ENCODE measurements at regions not wholly inside any gene's neighbourhood (a gene's known extent, or its start where the extent isn't known, plus 50 kb on each side); places are given as distances from the start of the nearest gene placed in this dataset.
"Not testable (repeated sequence)": the region's sequence is repeated elsewhere in the genome, so short reads cannot be mapped to it uniquely, and the experiment has no call there.

DNA sequence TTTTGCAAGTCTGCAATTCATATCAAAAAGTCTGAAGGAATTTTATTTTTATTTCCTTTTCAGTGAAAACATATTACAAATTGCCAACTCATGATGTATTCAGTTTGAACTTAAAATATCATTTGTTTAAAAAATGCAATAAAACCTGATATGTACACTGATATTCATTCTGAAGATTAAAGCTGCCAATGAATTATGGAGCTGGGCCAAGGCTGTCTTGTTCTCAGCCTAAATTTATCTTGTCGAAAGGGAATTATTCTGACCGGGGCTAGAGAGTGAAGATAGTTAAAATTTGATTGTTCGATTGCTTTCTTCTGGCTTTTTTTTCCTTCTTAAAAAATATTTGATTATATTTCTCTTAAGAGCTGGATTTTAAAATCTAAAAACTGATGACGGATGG, 54.0 kb upstream of the RBFOX1 start:
- no peak overlapping the region for H3K4me3 ChIP-seq (ENCODE audit: low read length)
- no peaks in the 10 kb centered on the region for H3K36me3 ChIP-seq (ENCODE audit: insufficient read depth, low read length)
- no peaks in the 10 kb centered on the region for H3K4me1 ChIP-seq (ENCODE audit: insufficient read depth, low read length)
- H2AFZ ChIP-seq (ENCODE audit: low read depth, low read length) = no peak overlapping the region
- H3K27me3 ChIP-seq (ENCODE audit: insufficient read depth, low read length) = no peaks in the 10 kb centered on the region
- no peaks in the 10 kb centered on the region for H3K9me3 ChIP-seq (ENCODE audit: low read length)

DNA sequence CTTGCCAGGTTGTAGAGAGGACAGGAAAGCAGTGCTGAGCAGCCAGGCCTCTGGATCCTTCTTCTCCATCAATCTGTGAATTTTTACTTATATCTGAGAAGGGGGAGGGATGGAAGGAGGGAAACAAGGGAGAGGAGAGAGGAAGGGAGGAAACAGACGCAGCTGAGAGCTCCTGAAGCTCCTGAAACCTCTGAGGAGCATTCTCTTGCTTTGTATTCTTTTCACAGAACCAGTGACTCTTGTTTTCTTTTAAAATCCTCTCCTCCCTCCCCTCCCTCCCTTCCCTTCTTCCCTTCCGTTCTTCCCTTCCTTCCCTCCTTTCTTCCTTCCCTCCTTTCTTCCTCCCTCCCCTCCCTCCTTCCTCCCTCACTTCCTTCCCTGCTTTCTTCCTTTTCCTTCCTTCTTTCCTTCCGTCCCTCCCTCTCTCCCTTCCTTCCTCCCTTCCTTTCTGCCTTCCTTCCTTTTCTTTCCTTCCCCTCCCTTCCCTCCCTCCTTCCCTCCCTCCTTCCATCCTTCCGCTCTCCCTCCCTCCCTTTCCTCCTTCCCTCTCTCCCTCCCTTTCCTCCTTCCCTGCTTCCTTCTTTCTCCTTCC, 60.0 kb upstream of the RBFOX1 start:
- no peak overlapping the region for H3K4me3 ChIP-seq (ENCODE audit: low read length)
- H3K27me3 ChIP-seq (ENCODE audit: insufficient read depth, low read length) = no peaks in the 10 kb centered on the region
- H3K4me1 ChIP-seq (ENCODE audit: insufficient read depth, low read length) = no peaks in the 10 kb centered on the region
- H2AFZ ChIP-seq (ENCODE audit: low read depth, low read length) = no peak overlapping the region
- no peaks in the 10 kb centered on the region for H3K36me3 ChIP-seq (ENCODE audit: insufficient read depth, low read length)
- no peaks in the 10 kb centered on the region for H3K9me3 ChIP-seq (ENCODE audit: low read length)

- Histone ChIP-seq H3K4me3 (ENCODE audit: low read length) (no peak overlapping the region), H3K36me3 (ENCODE audit: insufficient read depth, low read length) (no peaks in the 10 kb centered on the region), H2AFZ (ENCODE audit: low read depth, low read length) (no peak overlapping the region), H3K9me3 (ENCODE audit: low read length) (no peaks in the 10 kb centered on the region), H3K27me3 (ENCODE audit: insufficient read depth, low read length) (no peaks in the 10 kb centered on the region), H3K4me1 (ENCODE audit: insufficient read depth, low read length) (no peaks in the 10 kb centered on the region)
Measured at GRCh38 chr16:7271486-7271885, 61.2 kb upstream of the RBFOX1 start.

DNA sequence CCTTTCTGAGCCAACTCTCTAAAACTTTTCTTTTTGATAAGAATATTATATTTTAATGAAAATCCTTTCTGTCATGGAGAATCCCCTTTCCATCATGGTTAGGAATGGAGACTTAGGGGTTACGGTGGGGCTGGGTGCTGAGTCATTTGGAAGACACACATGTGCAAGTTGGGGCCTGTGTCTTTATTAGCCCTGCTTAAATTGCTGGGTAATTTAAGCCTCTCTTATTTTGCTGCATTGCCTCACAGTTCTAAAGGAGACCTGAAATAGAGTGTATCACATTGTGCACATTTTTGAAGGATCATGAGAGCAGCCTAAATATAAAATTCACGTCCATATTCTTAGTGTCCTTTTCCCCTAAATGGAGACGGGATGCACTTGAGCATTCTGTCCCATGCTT, 61.8 kb upstream of the RBFOX1 start:
- Histone ChIP-seq H3K9me3 (ENCODE audit: low read length) (no peaks in the 10 kb centered on the region), H3K36me3 (ENCODE audit: insufficient read depth, low read length) (no peaks in the 10 kb centered on the region), H2AFZ (ENCODE audit: low read depth, low read length) (no peak overlapping the region), H3K4me3 (ENCODE audit: low read length) (no peak overlapping the region), H3K27me3 (ENCODE audit: insufficient read depth, low read length) (no peaks in the 10 kb centered on the region), H3K4me1 (ENCODE audit: insufficient read depth, low read length) (no peaks in the 10 kb centered on the region)

DNA sequence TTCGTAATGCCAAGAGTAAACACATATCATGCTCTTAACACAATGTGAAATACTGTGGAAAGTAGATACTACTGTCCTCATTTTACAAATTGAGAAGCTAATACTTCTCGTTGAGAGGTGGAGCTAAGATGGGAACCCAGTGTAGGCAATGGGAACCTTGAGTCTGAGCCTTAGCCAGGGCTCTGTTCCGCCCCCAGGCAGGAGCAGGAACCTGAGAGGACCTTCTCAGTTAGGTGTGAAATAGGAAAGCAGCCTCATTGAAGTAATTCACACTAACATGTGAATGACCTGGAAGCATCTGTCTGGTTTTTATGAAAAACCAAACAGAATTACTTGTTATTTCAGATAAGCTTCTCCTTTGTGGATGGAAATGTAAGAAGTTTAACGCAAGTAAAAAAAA, 62.6 kb upstream of the RBFOX1 start:
- Histone ChIP-seq H3K9me3 (ENCODE audit: low read length) (no peaks in the 10 kb centered on the region), H3K36me3 (ENCODE audit: insufficient read depth, low read length) (no peaks in the 10 kb centered on the region), H3K4me3 (ENCODE audit: low read length) (no peak overlapping the region), H3K27me3 (ENCODE audit: insufficient read depth, low read length) (no peaks in the 10 kb centered on the region), H3K4me1 (ENCODE audit: insufficient read depth, low read length) (no peaks in the 10 kb centered on the region), H2AFZ (ENCODE audit: low read depth, low read length) (no peak overlapping the region)

GRCh38 chr16:7268182-7268581, 64.5 kb upstream of the RBFOX1 start:
- no peaks in the 10 kb centered on the region for H3K4me1 ChIP-seq (ENCODE audit: insufficient read depth, low read length)
- H3K4me3 ChIP-seq (ENCODE audit: low read length) = no peak overlapping the region
- H3K9me3 ChIP-seq (ENCODE audit: low read length) = no peaks in the 10 kb centered on the region
- H3K36me3 ChIP-seq (ENCODE audit: insufficient read depth, low read length) = no peaks in the 10 kb centered on the region
- H2AFZ ChIP-seq (ENCODE audit: low read depth, low read length) = no peak overlapping the region
- H3K27me3 ChIP-seq (ENCODE audit: insufficient read depth, low read length) = no peaks in the 10 kb centered on the region

DNA sequence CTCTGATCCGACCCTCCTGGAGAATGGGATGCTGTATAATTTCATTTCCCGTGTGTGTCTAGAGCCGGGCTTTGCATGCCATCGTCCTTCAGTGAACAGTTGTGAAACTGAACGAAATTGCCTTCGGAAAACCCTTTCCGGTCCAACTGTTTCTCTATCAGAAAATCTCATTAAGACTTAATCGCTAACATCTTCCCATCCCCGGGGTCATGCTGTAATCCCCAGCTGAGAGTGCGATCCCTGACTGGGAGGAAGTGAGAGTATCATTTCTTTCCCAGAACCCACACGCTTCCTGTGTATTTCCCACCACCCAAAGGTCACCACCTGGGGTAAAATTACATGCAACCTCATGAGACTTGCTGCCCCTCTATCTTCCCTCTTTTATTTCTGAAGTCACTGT, 75.6 kb upstream of the RBFOX1 start:
- Histone ChIP-seq H3K27me3 (ENCODE audit: insufficient read depth, low read length) (no peaks in the 10 kb centered on the region), H3K4me1 (ENCODE audit: insufficient read depth, low read length) (no peaks in the 10 kb centered on the region), H2AFZ (ENCODE audit: low read depth, low read length) (no peak overlapping the region), H3K4me3 (ENCODE audit: low read length) (no peak overlapping the region), H3K36me3 (ENCODE audit: insufficient read depth, low read length) (no peaks in the 10 kb centered on the region), H3K9me3 (ENCODE audit: low read length) (no peaks in the 10 kb centered on the region)

GRCh38 chr16:7246578-7246977, 86.1 kb upstream of the RBFOX1 start:
- Histone ChIP-seq H3K4me3 (ENCODE audit: low read length) (no peak overlapping the region), H3K9me3 (ENCODE audit: low read length) (no peaks in the 10 kb centered on the region), H3K36me3 (ENCODE audit: insufficient read depth, low read length) (no peaks in the 10 kb centered on the region), H3K4me1 (ENCODE audit: insufficient read depth, low read length) (no peaks in the 10 kb centered on the region), H3K27me3 (ENCODE audit: insufficient read depth, low read length) (no peaks in the 10 kb centered on the region), H2AFZ (ENCODE audit: low read depth, low read length) (no peak overlapping the region)

GRCh38 chr16:7239547-7239946, 93.1 kb upstream of the RBFOX1 start:
- H3K4me3 ChIP-seq (ENCODE audit: low read length) = no peak overlapping the region
- H3K27me3 ChIP-seq (ENCODE audit: insufficient read depth, low read length) = no peaks in the 10 kb centered on the region
- no peaks in the 10 kb centered on the region for H3K9me3 ChIP-seq (ENCODE audit: low read length)
- no peaks in the 10 kb centered on the region for H3K4me1 ChIP-seq (ENCODE audit: insufficient read depth, low read length)
- H2AFZ ChIP-seq (ENCODE audit: low read depth, low read length) = no peak overlapping the region
- no peaks in the 10 kb centered on the region for H3K36me3 ChIP-seq (ENCODE audit: insufficient read depth, low read length)

GRCh38 chr16:7236824-7237410, 95.7 kb upstream of the RBFOX1 start:
- Histone ChIP-seq H3K4me1 (ENCODE audit: insufficient read depth, low read length) (no peaks in the 10 kb centered on the region), H3K9me3 (ENCODE audit: low read length) (no peaks in the 10 kb centered on the region), H2AFZ (ENCODE audit: low read depth, low read length) (no peak overlapping the region), H3K27me3 (ENCODE audit: insufficient read depth, low read length) (no peaks in the 10 kb centered on the region), H3K4me3 (ENCODE audit: low read length) (no peak overlapping the region), H3K36me3 (ENCODE audit: insufficient read depth, low read length) (no peaks in the 10 kb centered on the region)

DNA sequence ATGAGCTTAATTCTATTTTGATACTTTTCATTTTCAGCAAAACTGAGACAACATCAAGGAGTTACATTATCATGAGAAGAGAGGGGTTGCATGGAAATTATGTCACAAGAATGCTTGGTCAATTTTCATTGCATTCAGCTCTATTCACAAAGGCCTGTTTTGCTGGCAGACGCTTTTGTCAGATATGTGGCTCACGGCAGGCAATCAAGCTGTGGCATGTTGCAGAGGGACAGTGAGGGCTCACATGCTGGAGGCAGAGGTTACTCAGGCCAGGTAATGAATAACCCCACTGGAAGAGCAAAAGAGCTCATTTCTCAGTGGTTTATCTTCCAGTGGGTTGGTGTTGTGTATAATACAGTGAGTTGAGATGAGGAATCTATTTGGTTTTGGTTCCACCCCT, 98.7 kb upstream of the RBFOX1 start:
- Histone ChIP-seq H3K27me3 (ENCODE audit: insufficient read depth, low read length) (no peaks in the 10 kb centered on the region), H3K4me3 (ENCODE audit: low read length) (no peak overlapping the region), H3K4me1 (ENCODE audit: insufficient read depth, low read length) (no peaks in the 10 kb centered on the region), H2AFZ (ENCODE audit: low read depth, low read length) (no peak overlapping the region), H3K36me3 (ENCODE audit: insufficient read depth, low read length) (no peaks in the 10 kb centered on the region), H3K9me3 (ENCODE audit: low read length) (no peaks in the 10 kb centered on the region)

- peaks cover 3% of the 10 kb centered on the region for H3K4me1 ChIP-seq (ENCODE audit: insufficient read depth, low read length)
- no peaks in the 10 kb centered on the region for H3K27me3 ChIP-seq (ENCODE audit: insufficient read depth, low read length)
- H3K36me3 ChIP-seq (ENCODE audit: insufficient read depth, low read length) = no peaks in the 10 kb centered on the region
- H3K4me3 ChIP-seq (ENCODE audit: low read length) = no peak overlapping the region
- no peak overlapping the region for H2AFZ ChIP-seq (ENCODE audit: low read depth, low read length)
- H3K9me3 ChIP-seq (ENCODE audit: low read length) = no peaks in the 10 kb centered on the region
Measured at GRCh38 chr16:7231762-7232161, 100.9 kb upstream of the RBFOX1 start.

GRCh38 chr16:7229433-7230218, 103.0 kb upstream of the RBFOX1 start:
- not testable (repeated sequence) for H3K4me1 ChIP-seq (ENCODE audit: insufficient read depth, low read length); H3K4me3 ChIP-seq (ENCODE audit: low read length); H3K9me3 ChIP-seq (ENCODE audit: low read length); H2AFZ ChIP-seq (ENCODE audit: low read depth, low read length); H3K27me3 ChIP-seq (ENCODE audit: insufficient read depth, low read length); H3K36me3 ChIP-seq (ENCODE audit: insufficient read depth, low read length)

Measured in neuron (in vitro differentiated cells).